Neural cell (in vitro differentiated cells): ENCODE measurements at regions not wholly inside any gene's neighbourhood (a gene's known extent, or its start where the extent isn't known, plus 50 kb on each side); places are given as distances from the start of the nearest gene placed in this dataset.
A peak's percentile ranks its signal among the peaks of the same experiment; 100 is the strongest.

Experiments
- H2AFZ ChIP-seq: fragments of 200-600, 300-800 bp; sonication (generic), shearing (Covaris generic); 2 replicates; pipeline ENCODE4 v1.6.0; 2014; ENCODE audit warnings: low read depth, mild to moderate bottlenecking, antibody characterized with exemption, low read length, moderate library complexity
- H3F3A ChIP-seq: fragments of 200-600 bp; shearing (Covaris generic); 2 replicates; pipeline ENCODE4 v1.6.1; 2016; ENCODE audit warnings: mild to moderate bottlenecking, moderate library complexity, mixed read lengths, antibody characterized with exemption, low read length; ENCODE audit not compliant: insufficient read depth, poor library complexity, severe bottlenecking
- H3K27ac ChIP-seq: fragments of 200-600, 300-800 bp; sonication (generic), shearing (Covaris generic); 2 replicates; pipeline ENCODE4 v1.5.1; 2014; ENCODE audit warnings: mild to moderate bottlenecking, low read length, moderate library complexity
- H3K27me3 ChIP-seq: fragments of 300-800, 200-600 bp; sonication (generic), shearing (Covaris generic); 2 replicates; pipeline ENCODE4 v1.6.0; 2014; ENCODE audit warnings: mild to moderate bottlenecking, low read depth, low read length, moderate library complexity; ENCODE audit not compliant: insufficient read depth
- H3K36me3 ChIP-seq: fragments of 300-800, 200-600 bp; sonication (generic), shearing (Covaris generic); 2 replicates; pipeline ENCODE4 v1.5.1; 2014; ENCODE audit warnings: mild to moderate bottlenecking, antibody characterized with exemption, low read length, moderate library complexity; ENCODE audit not compliant: insufficient read depth
- H3K4me2 ChIP-seq: fragments of 300-800, 200-600 bp; sonication (generic), shearing (Covaris generic); 2 replicates; pipeline ENCODE4 v1.6.0; 2014; ENCODE audit warnings: mild to moderate bottlenecking, low read length
- H3K4me3 ChIP-seq: fragments of 300-800, 200-600 bp; sonication (generic), shearing (Covaris generic); 2 replicates; pipeline ENCODE4 v1.5.1; 2014; ENCODE audit warnings: mild to moderate bottlenecking, low read length, moderate library complexity
- H3K79me2 ChIP-seq: fragments of 200-600 bp; shearing (Covaris generic); replicated peaks from 2 replicates; pipeline ENCODE4 v1.6.0; 2014; ENCODE audit warnings: mild to moderate bottlenecking, low read length, moderate library complexity; ENCODE audit not compliant: insufficient read depth
- H3K9ac ChIP-seq: fragments of 300-800, 200-600 bp; sonication (generic), shearing (Covaris generic); 2 replicates; pipeline ENCODE4 v1.6.1; 2016; ENCODE audit warnings: mild to moderate bottlenecking, low read length, mixed read lengths
- H3K9me2 ChIP-seq: fragments of 200-600 bp; shearing (Covaris generic); 2 replicates; pipeline ENCODE4 v1.6.1; 2016; ENCODE audit warnings: mild to moderate bottlenecking, low read length, mixed read lengths; ENCODE audit not compliant: insufficient read depth
- H3K9me3 ChIP-seq: fragments of 200-600, 300-800 bp; sonication (generic), shearing (Covaris generic); 2 replicates; pipeline ENCODE4 v1.6.1; 2016; ENCODE audit warnings: mild to moderate bottlenecking, mixed run types, low read length, moderate library complexity, mixed read lengths
- H4K20me1 ChIP-seq: fragments of 200-600 bp; shearing (Covaris generic); 2 replicates; pipeline ENCODE4 v1.6.1; 2016; ENCODE audit warnings: mild to moderate bottlenecking, mixed run types; ENCODE audit not compliant: insufficient read depth
- CTCF ChIP-seq: fragments of 450-650 bp; IDR thresholded peaks from 2 replicates; pipeline ENCODE4 v1.5.1; 2014; ENCODE audit warnings: antibody characterized with exemption, mild to moderate bottlenecking, moderate library complexity; ENCODE audit not compliant: poor library complexity, severe bottlenecking
- EP300 ChIP-seq: fragments of 450-650 bp; conservative IDR thresholded peaks from 2 replicates; pipeline ENCODE4 v1.6.1; 2014; ENCODE audit warnings: antibody characterized with exemption, mild to moderate bottlenecking, moderate library complexity; ENCODE audit not compliant: poor library complexity, severe bottlenecking
- EZH2 ChIP-seq: fragments of 200-600, 300-800 bp; shearing (Covaris generic), sonication (generic); IDR thresholded peaks from 2 replicates; pipeline ENCODE4 v1.6.1; 2014; ENCODE audit warnings: antibody characterized with exemption, low read length, borderline replicate concordance, mild to moderate bottlenecking; ENCODE audit not compliant: insufficient read depth, poor library complexity, severe bottlenecking
- MXI1 ChIP-seq: fragments of 450-650 bp; conservative IDR thresholded peaks from 2 replicates; pipeline ENCODE4 v1.6.1; 2014; ENCODE audit warnings: antibody characterized with exemption, mild to moderate bottlenecking; ENCODE audit not compliant: poor library complexity, severe bottlenecking
- POLR2AphosphoS5 ChIP-seq: IDR thresholded peaks from 2 replicates; pipeline ENCODE4 v1.6.1; 2012
- RAD21 ChIP-seq: fragments of 450-650 bp; conservative IDR thresholded peaks from 2 replicates; pipeline ENCODE4 v1.6.1; 2014; ENCODE audit warnings: antibody characterized with exemption, mild to moderate bottlenecking, moderate library complexity
- REST ChIP-seq: IDR thresholded peaks from 2 replicates; pipeline ENCODE4 v1.6.1; 2012; ENCODE audit warnings: borderline replicate concordance
- SMC3 ChIP-seq: fragments of 450-650 bp; conservative IDR thresholded peaks from 2 replicates; pipeline ENCODE4 v1.6.1; 2014; ENCODE audit warnings: antibody characterized with exemption, mild to moderate bottlenecking, moderate library complexity; ENCODE audit not compliant: poor library complexity
- TAF1 ChIP-seq: IDR thresholded peaks from 2 replicates; pipeline ENCODE4 v1.6.1; 2012; ENCODE audit warnings: low read depth

- TF ChIP-seq CTCF (no peak), EP300 (peak; percentile 56)
- H3K27ac ChIP-seq, result no peak overlapping the region
- H3K79me2 ChIP-seq, result no peaks in the 10 kb centered on the region
- no peaks in the 10 kb centered on the region for H3F3A ChIP-seq
- no peaks in the 10 kb centered on the region for H4K20me1 ChIP-seq
- H2AFZ ChIP-seq, result no peak overlapping the region
- no peaks in the 10 kb centered on the region for H3K36me3 ChIP-seq
- H3K9me3 ChIP-seq, result no peaks in the 10 kb centered on the region
- no peaks in the 10 kb centered on the region for H3K27me3 ChIP-seq
- H3K4me3 ChIP-seq, result no peak overlapping the region
- H3K9me2 ChIP-seq, result no peaks in the 10 kb centered on the region
- no peak overlapping the region for H3K4me2 ChIP-seq
- H3K9ac ChIP-seq, result no peak overlapping the region
Measured at GRCh38 chr4:182169987-182170386, 73.2 kb upstream of the TENM3 start.

- H3K9ac ChIP-seq, result no peak overlapping the region
- no peaks in the 10 kb centered on the region for H3K79me2 ChIP-seq
- TF ChIP-seq SMC3 (no peak), MXI1 (no peak)
- H3F3A ChIP-seq, result no peaks in the 10 kb centered on the region
- no peaks in the 10 kb centered on the region for H4K20me1 ChIP-seq
- H3K27me3 ChIP-seq, result no peaks in the 10 kb centered on the region
- H2AFZ ChIP-seq, result no peak overlapping the region
- H3K9me3 ChIP-seq, result no peaks in the 10 kb centered on the region
- no peaks in the 10 kb centered on the region for H3K9me2 ChIP-seq
- H3K36me3 ChIP-seq, result no peaks in the 10 kb centered on the region
- H3K4me2 ChIP-seq, result no peak overlapping the region
- H3K27ac ChIP-seq, result no peak overlapping the region
- no peak overlapping the region for H3K4me3 ChIP-seq
Measured at GRCh38 chr4:182170417-182170935, 72.7 kb upstream of the TENM3 start.

GRCh38 chr4:182174979-182175378 is 68.2 kb upstream of the TENM3 start:
- H3K27me3 ChIP-seq, result no peaks in the 10 kb centered on the region
- H3K79me2 ChIP-seq, result no peaks in the 10 kb centered on the region

More at GRCh38 chr4:182174979-182175378, 68.2 kb upstream of the TENM3 start:
- Histone ChIP-seq H3K27ac (no peak overlapping the region), H2AFZ (no peak overlapping the region), H3F3A (no peaks in the 10 kb centered on the region), H3K36me3 (no peaks in the 10 kb centered on the region), H3K9me2 (no peaks in the 10 kb centered on the region), H3K9ac (no peak overlapping the region), H3K4me3 (no peak overlapping the region), H3K9me3 (no peaks in the 10 kb centered on the region), H4K20me1 (no peaks in the 10 kb centered on the region), H3K4me2 (no peak overlapping the region)
- TF ChIP-seq TAF1 (no peak), MXI1 (no peak), CTCF (no peak), RAD21 (no peak), EP300 (no peak), EZH2 (no peak), SMC3 (no peak), REST (no peak), POLR2AphosphoS5 (no peak)
